Activated CD4-positive, alpha-beta T cell treated with anti-CD3 and anti-CD28 coated beads, Interleukin-2, amount 10 ng/mL, durations not matched to agents 7 days and 5 days (primary cell): ENCODE measurements at regions not wholly inside any gene's neighbourhood (a gene's known extent, or its start where the extent isn't known, plus 50 kb on each side); places are given as distances from the start of the nearest gene placed in this dataset.

ENCODE experiments used
- CTCF ChIA-PET: fragments of 350-600 bp; sonication (Branson Sonifier 250); formaldehyde crosslinking; loops from one replicate; lab custom pipeline; 2021; ENCODE audit warnings: antibody characterized with exemption; lab: Charles Lee
- POLR2A ChIA-PET: fragments of 350-600 bp; sonication (Branson Sonifier 250); formaldehyde crosslinking; loops from one replicate; lab custom pipeline; 2021; ENCODE audit warnings: antibody characterized with exemption; lab: Charles Lee
- DNase-seq: peaks from one replicate; pipeline ENCODE4 v3.0.0-alpha.2; 2020
- H3K27ac Mint-ChIP-seq: one replicate; pipeline ENCODE4 v1.8.0; 2021; ENCODE audit warnings: mild to moderate bottlenecking, moderate library complexity, mixed read lengths
- H3K27me3 Mint-ChIP-seq: one replicate; pipeline ENCODE4 v1.8.0; 2021; ENCODE audit warnings: mixed read lengths
- H3K36me3 Mint-ChIP-seq: one replicate; pipeline ENCODE4 v1.8.0; 2021; ENCODE audit warnings: low read depth, mixed read lengths
- H3K4me1 Mint-ChIP-seq: one replicate; pipeline ENCODE4 v1.8.0; 2021; ENCODE audit warnings: mixed read lengths
- H3K4me3 Mint-ChIP-seq: one replicate; pipeline ENCODE4 v1.8.0; 2021; ENCODE audit warnings: mild to moderate bottlenecking, moderate library complexity, mixed read lengths
- H3K9me3 Mint-ChIP-seq: one replicate; pipeline ENCODE4 v1.8.0; 2021; ENCODE audit warnings: mixed read lengths

GRCh38 chr3:109532257-109533216 lies 195.2 kb upstream of the DPPA4 start:
- Mint-ChIP-seq H3K4me3 (no peak overlapping the region), H3K9me3 (no peaks in the 10 kb centered on the region), H3K27ac (no peak overlapping the region), H3K27me3 (peaks cover 2% of the 10 kb centered on the region), H3K36me3 (no peaks in the 10 kb centered on the region), H3K4me1 (no peaks in the 10 kb centered on the region)
- DNase-seq, result peak; percentile 58
- CTCF ChIA-PET, result interaction anchor here (0.8 kb wide), 1 partner anchor 21 kb away, joined by 4 read pairs; no protein-coding TSS in a partner anchor
- POLR2A ChIA-PET, result no interaction called here

- no peak for DNase-seq
- Mint-ChIP-seq H3K27ac (no peak overlapping the region), H3K9me3 (peaks cover 2% of the 10 kb centered on the region), H3K27me3 (peaks cover 15% of the 10 kb centered on the region), H3K4me3 (no peak overlapping the region), H3K36me3 (peaks cover 2% of the 10 kb centered on the region), H3K4me1 (no peaks in the 10 kb centered on the region)
- POLR2A ChIA-PET, result no interaction called here
- CTCF ChIA-PET, result interaction anchor here (0.6 kb wide), 1 partner anchor 842 kb away, joined by 5 read pairs; no protein-coding TSS in a partner anchor
Observed at GRCh38 chr3:109545746-109546145, 208.4 kb upstream of the DPPA4 start.

- Mint-ChIP-seq H3K27ac (no peak overlapping the region), H3K4me1 (peaks cover 12% of the 10 kb centered on the region), H3K4me3 (no peak overlapping the region), H3K9me3 (no peaks in the 10 kb centered on the region), H3K27me3 (peaks cover 8% of the 10 kb centered on the region), H3K36me3 (peaks cover 2% of the 10 kb centered on the region)
- CTCF ChIA-PET, result no interaction called here
- POLR2A ChIA-PET, result no interaction called here
- no peak for DNase-seq
Observed at GRCh38 chr3:109548192-109548938, 211.0 kb upstream of the DPPA4 start.

GRCh38 chr3:109553591-109554371 lies 216.4 kb upstream of the DPPA4 start:
- ChIA-PET CTCF (interaction anchor here (0.5 to 1.1 kb wide), 2 partner anchors 22 to 24 kb away, joined by 4 read pairs; no protein-coding TSS in a partner anchor), POLR2A (no interaction called here)
- Mint-ChIP-seq H3K4me1 (peaks cover 19% of the 10 kb centered on the region), H3K27ac (no peak overlapping the region), H3K27me3 (peaks cover 5% of the 10 kb centered on the region), H3K4me3 (no peak overlapping the region), H3K9me3 (peaks cover 7% of the 10 kb centered on the region), H3K36me3 (peaks cover 2% of the 10 kb centered on the region)
- DNase-seq, result no peak

GRCh38 chr3:109559389-109559788 lies 222.0 kb upstream of the DPPA4 start:
- H3K27ac Mint-ChIP-seq, result no peak overlapping the region
- H3K4me1 Mint-ChIP-seq, result peaks cover 15% of the 10 kb centered on the region
- H3K4me3 Mint-ChIP-seq, result no peak overlapping the region
- H3K9me3 Mint-ChIP-seq, result peaks cover 23% of the 10 kb centered on the region
- ChIA-PET CTCF (no interaction called here), POLR2A (no interaction called here)
- H3K27me3 Mint-ChIP-seq, result no peaks in the 10 kb centered on the region
- DNase-seq, result no peak
- H3K36me3 Mint-ChIP-seq, result no peaks in the 10 kb centered on the region

GRCh38 chr3:109563149-109563548 lies 225.8 kb upstream of the DPPA4 start:
- H3K9me3 Mint-ChIP-seq, result peaks cover 18% of the 10 kb centered on the region
- H3K4me3 Mint-ChIP-seq, result peak overlapping the region; percentile 23
- H3K27me3 Mint-ChIP-seq, result no peaks in the 10 kb centered on the region
- no peaks in the 10 kb centered on the region for H3K36me3 Mint-ChIP-seq
- DNase-seq, result peak; percentile 70
- H3K27ac Mint-ChIP-seq, result peak overlapping the region; percentile 76
- ChIA-PET CTCF (no interaction called here), POLR2A (no interaction called here)
- peaks cover 11% of the 10 kb centered on the region for H3K4me1 Mint-ChIP-seq

- no peak overlapping the region for H3K4me3 Mint-ChIP-seq
- no peaks in the 10 kb centered on the region for H3K4me1 Mint-ChIP-seq
- H3K9me3 Mint-ChIP-seq, result no peaks in the 10 kb centered on the region
- no peak for DNase-seq
- POLR2A ChIA-PET, result no interaction called here
- H3K27me3 Mint-ChIP-seq, result peaks cover 1% of the 10 kb centered on the region
- H3K36me3 Mint-ChIP-seq, result no peaks in the 10 kb centered on the region
- H3K27ac Mint-ChIP-seq, result no peak overlapping the region
- CTCF ChIA-PET, result no interaction called here
Observed at GRCh38 chr3:109569135-109569846, 231.9 kb upstream of the DPPA4 start.

GRCh38 chr3:109570408-109570807 lies 233.1 kb upstream of the DPPA4 start:
- Mint-ChIP-seq H3K9me3 (no peaks in the 10 kb centered on the region), H3K4me1 (no peaks in the 10 kb centered on the region), H3K36me3 (no peaks in the 10 kb centered on the region), H3K4me3 (no peak overlapping the region), H3K27ac (no peak overlapping the region), H3K27me3 (peaks cover 1% of the 10 kb centered on the region)
- POLR2A ChIA-PET, result no interaction called here
- no peak for DNase-seq
- CTCF ChIA-PET, result no interaction called here

- ChIA-PET CTCF (no interaction called here), POLR2A (no interaction called here)
- no peak for DNase-seq
- H3K4me3 Mint-ChIP-seq, result no peak overlapping the region
- H3K27me3 Mint-ChIP-seq, result peaks cover 1% of the 10 kb centered on the region
- no peak overlapping the region for H3K27ac Mint-ChIP-seq
- H3K4me1 Mint-ChIP-seq, result no peaks in the 10 kb centered on the region
- H3K36me3 Mint-ChIP-seq, result no peaks in the 10 kb centered on the region
- no peaks in the 10 kb centered on the region for H3K9me3 Mint-ChIP-seq
Observed at GRCh38 chr3:109572301-109572700, 235.0 kb upstream of the DPPA4 start.

- no peaks in the 10 kb centered on the region for H3K9me3 Mint-ChIP-seq
- no peak for DNase-seq
- no peak overlapping the region for H3K27ac Mint-ChIP-seq
- POLR2A ChIA-PET, result no interaction called here
- no peaks in the 10 kb centered on the region for H3K36me3 Mint-ChIP-seq
- H3K4me3 Mint-ChIP-seq, result no peak overlapping the region
- CTCF ChIA-PET, result no interaction called here
- H3K27me3 Mint-ChIP-seq, result peaks cover 2% of the 10 kb centered on the region
- H3K4me1 Mint-ChIP-seq, result no peaks in the 10 kb centered on the region
Observed at GRCh38 chr3:109596991-109597390, 259.6 kb upstream of the DPPA4 start.

- no peaks in the 10 kb centered on the region for H3K4me1 Mint-ChIP-seq
- peaks cover 2% of the 10 kb centered on the region for H3K27me3 Mint-ChIP-seq
- POLR2A ChIA-PET, result no interaction called here
- no peak for DNase-seq
- CTCF ChIA-PET, result no interaction called here
- H3K4me3 Mint-ChIP-seq, result no peak overlapping the region
- no peak overlapping the region for H3K27ac Mint-ChIP-seq
- no peaks in the 10 kb centered on the region for H3K9me3 Mint-ChIP-seq
- no peaks in the 10 kb centered on the region for H3K36me3 Mint-ChIP-seq
Observed at GRCh38 chr3:109597444-109597843, 260.1 kb upstream of the DPPA4 start.

GRCh38 chr3:109607897-109608296 lies 270.6 kb upstream of the DPPA4 start:
- Mint-ChIP-seq H3K9me3 (no peaks in the 10 kb centered on the region), H3K4me3 (no peak overlapping the region), H3K27me3 (peaks cover 4% of the 10 kb centered on the region), H3K36me3 (no peaks in the 10 kb centered on the region), H3K4me1 (no peaks in the 10 kb centered on the region), H3K27ac (no peak overlapping the region)
- no peak for DNase-seq
- CTCF ChIA-PET, result no interaction called here
- POLR2A ChIA-PET, result no interaction called here
